GM20431 (cell line): ENCODE measurements at regions not wholly inside any gene's neighbourhood (a gene's known extent, or its start where the extent isn't known, plus 50 kb on each side); places are given as distances from the start of the nearest gene placed in this dataset.

Experiments
- in situ Hi-C: fragments of 300-500 bp; cut with MseI, MboI; formaldehyde crosslinking; loops from one replicate; pipeline ENCODE4 v1.15.0; 2020; ENCODE audit warnings: low sequenced_read_pairs; ENCODE audit not compliant: unreplicated experiment

GRCh38 chr7:24503506-24503905, 69.7 kb upstream of the PALS2 start:
- in situ Hi-C loops = no loop called here

GRCh38 chr7:24504040-24504439, 69.2 kb upstream of the PALS2 start:
- in situ Hi-C loops = no loop called here

DNA sequence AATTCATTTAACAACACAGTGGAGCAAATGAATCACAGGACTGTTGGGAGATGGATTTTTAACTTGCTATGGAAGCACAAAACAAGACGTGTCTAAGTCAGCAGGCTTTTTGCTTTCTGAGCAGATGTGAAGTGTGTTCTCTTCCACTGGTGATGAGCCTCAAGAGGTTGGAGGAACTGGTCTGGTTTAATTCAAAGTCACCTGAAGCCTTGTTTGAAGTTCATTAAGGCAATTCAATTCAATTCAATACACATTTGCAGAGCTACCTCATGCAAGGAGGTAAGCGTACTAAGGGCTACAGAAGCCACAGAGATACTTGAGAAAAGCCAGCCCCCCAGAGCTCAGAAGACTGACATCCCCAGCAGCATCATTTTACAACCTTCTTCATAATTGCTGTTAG, 68.4 kb upstream of the PALS2 start:
- in situ Hi-C loops = no loop called here

- in situ Hi-C loops = no loop called here
Measured at GRCh38 chr7:24505968-24506367, 67.3 kb upstream of the PALS2 start.

DNA sequence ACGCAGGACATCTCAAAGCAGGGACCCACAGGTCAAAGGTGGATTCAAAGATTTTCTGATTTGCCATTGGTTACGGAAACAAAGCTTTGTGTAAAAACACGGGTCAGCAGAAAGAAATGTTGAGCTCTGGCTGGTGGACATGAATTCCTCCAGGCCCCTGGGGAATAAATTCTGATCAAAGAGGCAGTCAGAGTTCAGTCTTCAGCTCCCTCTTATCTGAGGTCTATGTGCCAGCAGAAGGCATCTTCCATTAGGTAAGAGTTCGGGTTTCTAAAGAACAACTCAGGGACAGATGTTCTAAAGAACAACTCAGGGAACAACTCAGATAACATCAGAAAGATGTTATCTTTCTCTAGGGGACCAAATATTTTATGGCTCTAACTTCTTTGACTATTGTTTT, 64.9 kb upstream of the PALS2 start:
- in situ Hi-C loops = no loop called here

GRCh38 chr7:24510759-24511158, 62.5 kb upstream of the PALS2 start:
- in situ Hi-C loops = no loop called here

- in situ Hi-C loops = no loop called here
Measured at GRCh38 chr7:24517166-24517565, 56.1 kb upstream of the PALS2 start.

DNA sequence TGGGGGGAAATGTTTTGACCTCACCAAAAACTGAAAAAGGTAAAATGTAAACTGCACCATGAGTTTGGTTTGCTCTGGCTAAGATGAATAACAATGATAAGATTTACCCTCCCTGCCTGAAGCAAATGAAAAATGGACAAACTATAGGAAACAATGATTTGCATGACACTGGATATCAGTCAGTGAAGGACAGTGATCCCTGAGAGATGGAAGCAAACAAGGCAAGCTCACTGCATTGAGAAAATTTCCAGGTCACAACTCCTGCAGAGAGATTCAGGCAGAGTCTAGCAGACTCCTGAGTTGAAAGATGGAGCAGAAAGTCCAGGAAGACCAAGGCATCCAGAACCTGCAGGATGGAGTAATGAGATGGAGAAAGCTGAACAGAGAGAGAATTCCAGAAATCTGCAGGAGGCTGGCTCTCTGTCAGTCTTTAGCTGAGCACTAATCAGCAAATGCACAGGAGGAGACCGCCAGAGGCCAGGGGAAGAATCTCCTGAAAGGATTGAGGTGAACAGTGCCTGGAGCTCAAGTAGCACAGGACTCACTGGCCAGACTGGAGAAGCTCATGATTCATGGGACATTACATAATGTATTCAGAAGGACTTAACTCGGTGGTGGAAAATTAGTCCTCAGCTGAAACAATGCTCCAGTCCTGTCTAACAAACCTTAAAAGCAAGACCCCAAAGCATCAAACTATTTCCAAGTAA, 51.2 kb upstream of the PALS2 start:
- in situ Hi-C loops = no loop called here
